MM.1S (cell line): ENCODE measurements at regions not wholly inside any gene's neighbourhood (a gene's known extent, or its start where the extent isn't known, plus 50 kb on each side); places are given as distances from the start of the nearest gene placed in this dataset.

Source experiments
- CTCF ChIP-seq: fragments of 300-600 bp; sonication (generic); IDR thresholded peaks from 2 replicates; pipeline ENCODE4 v1.5.1; 2016; ENCODE audit warnings: antibody characterized with exemption, low read length, mixed read lengths
- EZH2 ChIP-seq: fragments of 300-600 bp; sonication (generic); optimal IDR thresholded peaks from 2 replicates; pipeline ENCODE3; 2017; ENCODE audit warnings: low read depth, mild to moderate bottlenecking, antibody characterized with exemption, low read length, mixed read lengths
- EZH2phosphoT487 ChIP-seq: fragments of 300-600 bp; sonication (generic); IDR thresholded peaks from 2 replicates; pipeline ENCODE4 v1.6.1; 2018; ENCODE audit warnings: antibody characterized with exemption, low read length

GRCh38 chr12:24404086-24404815, 454.8 kb upstream of the SOX5 start:
- TF ChIP-seq EZH2 = no peak
- TF ChIP-seq CTCF = no peak
- no peak for TF ChIP-seq EZH2phosphoT487
